Activated CD8-positive, alpha-beta T cell treated with anti-CD3 and anti-CD28 coated beads for 36 hours (primary cell): ENCODE measurements at regions not wholly inside any gene's neighbourhood (a gene's known extent, or its start where the extent isn't known, plus 50 kb on each side); places are given as distances from the start of the nearest gene placed in this dataset.

Experiments
- ATAC-seq: fragments of 200-7000 bp; cut with Tn5 transposase; one replicate; pipeline ENCODE4 v1.10.0; 2021; ENCODE audit warnings: mild to moderate bottlenecking, moderate library complexity
- CTCF ChIA-PET: fragments of 350-600 bp; sonication (Branson Sonifier 250); formaldehyde crosslinking; loops from one replicate; lab custom pipeline; 2021; ENCODE audit warnings: antibody characterized with exemption; lab: Charles Lee
- POLR2A ChIA-PET: fragments of 350-600 bp; sonication (Branson Sonifier 250); formaldehyde crosslinking; loops from one replicate; lab custom pipeline; 2021; ENCODE audit warnings: antibody characterized with exemption; lab: Charles Lee
- DNase-seq: peaks from one replicate; pipeline ENCODE4 v3.0.0-alpha.2; 2020
- H3K27ac Mint-ChIP-seq: one replicate; pipeline ENCODE4 v1.8.0; 2021; ENCODE audit warnings: mild to moderate bottlenecking, mixed read lengths
- H3K27me3 Mint-ChIP-seq: one replicate; pipeline ENCODE4 v1.8.0; 2021; ENCODE audit warnings: mixed read lengths
- H3K36me3 Mint-ChIP-seq: one replicate; pipeline ENCODE4 v1.8.0; 2021; ENCODE audit warnings: low read depth, mixed read lengths
- H3K4me1 Mint-ChIP-seq: one replicate; pipeline ENCODE4 v1.8.0; 2021; ENCODE audit warnings: low read depth, mixed read lengths
- H3K4me3 Mint-ChIP-seq: one replicate; pipeline ENCODE4 v1.8.0; 2021; ENCODE audit warnings: mild to moderate bottlenecking, moderate library complexity, mixed read lengths
- H3K9me3 Mint-ChIP-seq: one replicate; pipeline ENCODE4 v1.8.0; 2021; ENCODE audit warnings: mixed read lengths
- CTCF ChIP-seq: fragments of 200-600 bp; IDR thresholded peaks from one replicate; pipeline ENCODE4 v1.8.0; 2022; ENCODE audit warnings: antibody characterized with exemption, mild to moderate bottlenecking
- intact Hi-C: fragments of 100-400 bp; cut with micrococcal nuclease; formaldehyde crosslinking; loops from one replicate; pipeline ENCODE4 v1.10.0; 2022

GRCh38 chr11:105344938-105345337 lies 205.4 kb upstream of the CARD18 start:
- TF ChIP-seq CTCF: no peak
- H3K27me3 Mint-ChIP-seq: no peaks in the 10 kb centered on the region
- DNase-seq: no peak
- no peak for ATAC-seq
- no peaks in the 10 kb centered on the region for H3K4me1 Mint-ChIP-seq
- ChIA-PET POLR2A (no interaction called here), CTCF (no interaction called here)
- intact Hi-C loops: no loop called here
- no peaks in the 10 kb centered on the region for H3K36me3 Mint-ChIP-seq
- H3K27ac Mint-ChIP-seq: no peak overlapping the region
- no peak overlapping the region for H3K4me3 Mint-ChIP-seq
- H3K9me3 Mint-ChIP-seq: peaks cover 3% of the 10 kb centered on the region

DNA sequence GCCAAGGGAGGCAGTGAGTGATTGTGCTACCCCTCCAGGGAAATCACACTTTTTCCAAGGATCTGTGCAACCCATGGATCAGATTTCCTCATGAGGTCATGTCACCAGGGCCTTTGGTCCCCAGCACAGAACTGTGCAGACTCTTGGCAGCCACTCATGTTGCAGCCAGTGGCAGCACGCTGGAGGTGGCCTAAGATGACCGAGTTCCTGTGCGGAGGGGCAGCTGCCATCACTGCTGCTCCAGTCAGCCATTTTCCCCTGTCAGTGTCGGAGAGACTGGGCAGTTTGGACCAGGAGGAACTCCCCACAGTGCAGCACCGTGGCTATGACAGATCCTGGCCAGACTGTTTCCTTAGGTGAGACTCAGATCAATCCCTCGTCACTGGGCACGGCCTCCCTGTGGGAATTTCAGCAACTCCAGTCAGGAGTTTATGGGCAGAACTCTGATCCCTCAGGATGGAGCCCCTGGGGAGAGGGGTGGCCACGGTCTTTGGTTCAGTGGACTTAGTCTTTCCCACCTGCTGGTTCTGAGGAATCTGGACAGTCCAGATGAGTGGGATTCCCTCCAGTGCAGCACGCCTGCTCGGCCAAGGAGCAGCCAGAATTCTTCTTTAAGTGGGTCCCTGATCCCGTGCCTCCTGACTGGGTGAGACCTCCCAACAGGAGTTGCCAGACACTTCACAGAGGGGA lies 194.6 kb upstream of the CARD18 start:
- TF ChIP-seq CTCF: no peak
- no peaks in the 10 kb centered on the region for H3K4me1 Mint-ChIP-seq
- no peak overlapping the region for H3K4me3 Mint-ChIP-seq
- peaks cover 8% of the 10 kb centered on the region for H3K27me3 Mint-ChIP-seq
- ATAC-seq: no peak
- ChIA-PET CTCF (no interaction called here), POLR2A (no interaction called here)
- no peaks in the 10 kb centered on the region for H3K36me3 Mint-ChIP-seq
- DNase-seq: no peak
- H3K27ac Mint-ChIP-seq: no peak overlapping the region
- H3K9me3 Mint-ChIP-seq: peaks cover 5% of the 10 kb centered on the region
- intact Hi-C loops: no loop called here

DNA sequence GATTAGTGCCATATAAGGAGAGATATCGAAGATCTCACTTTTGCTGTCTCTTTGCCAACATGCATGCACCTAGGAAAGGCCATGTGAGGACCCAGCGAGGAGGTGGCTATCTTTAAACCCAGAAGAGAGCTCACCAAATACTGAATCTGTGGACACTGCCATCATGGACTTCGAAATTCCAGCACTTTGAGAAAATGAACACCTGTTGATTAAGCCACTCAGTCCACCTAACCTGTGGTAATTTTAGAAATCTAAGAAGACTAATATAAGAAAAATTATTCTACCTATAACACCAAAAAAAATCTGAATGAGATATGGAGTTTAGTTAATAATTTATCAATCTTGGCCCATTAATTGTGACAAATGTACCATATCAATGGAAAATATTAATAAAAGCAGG lies 193.6 kb upstream of the CARD18 start:
- ATAC-seq (no peak), DNase-seq (no peak)
- Mint-ChIP-seq H3K27me3 (peaks cover 8% of the 10 kb centered on the region), H3K9me3 (peaks cover 5% of the 10 kb centered on the region), H3K4me1 (no peaks in the 10 kb centered on the region), H3K27ac (no peak overlapping the region), H3K36me3 (no peaks in the 10 kb centered on the region), H3K4me3 (no peak overlapping the region)
- CTCF ChIA-PET: no interaction called here
- POLR2A ChIA-PET: no interaction called here
- TF ChIP-seq CTCF: no peak
- intact Hi-C loops: no loop called here

DNA sequence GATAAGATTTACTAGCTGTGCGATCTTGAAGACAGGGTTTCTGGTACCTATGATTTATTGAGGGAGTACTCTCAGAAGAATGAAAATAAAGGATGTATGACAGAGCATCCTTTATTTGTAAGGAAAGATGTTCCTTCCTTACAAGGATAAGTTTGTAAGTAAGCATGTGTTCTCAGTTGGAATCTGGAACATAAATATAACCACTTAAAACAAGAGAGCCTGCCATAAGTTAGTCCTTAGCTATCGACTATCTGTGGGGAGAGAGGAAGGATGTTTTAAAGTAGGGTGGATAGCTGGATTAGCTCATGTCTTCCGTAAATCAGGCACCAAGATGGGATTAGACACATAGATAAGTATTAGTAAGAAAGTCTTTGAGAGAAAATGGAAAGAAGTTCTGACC lies 192.6 kb upstream of the CARD18 start:
- POLR2A ChIA-PET: no interaction called here
- intact Hi-C loops: no loop called here
- Mint-ChIP-seq H3K9me3 (peaks cover 4% of the 10 kb centered on the region), H3K27me3 (peaks cover 8% of the 10 kb centered on the region), H3K4me1 (no peaks in the 10 kb centered on the region), H3K27ac (no peak overlapping the region), H3K4me3 (no peak overlapping the region), H3K36me3 (no peaks in the 10 kb centered on the region)
- no peak for TF ChIP-seq CTCF
- CTCF ChIA-PET: no interaction called here
- ATAC-seq (no peak), DNase-seq (no peak)

- Mint-ChIP-seq H3K36me3 (no peaks in the 10 kb centered on the region), H3K27ac (no peak overlapping the region), H3K4me3 (no peak overlapping the region), H3K9me3 (no peaks in the 10 kb centered on the region), H3K27me3 (peaks cover 2% of the 10 kb centered on the region), H3K4me1 (no peaks in the 10 kb centered on the region)
- TF ChIP-seq CTCF: no peak
- ChIA-PET POLR2A (no interaction called here), CTCF (no interaction called here)
- ATAC-seq (no peak), DNase-seq (no peak)
- intact Hi-C loops: no loop called here
Observed at GRCh38 chr11:105328061-105328460, 188.5 kb upstream of the CARD18 start.
